Fibroblast of villous mesenchyme (primary cell): ENCODE measurements at regions not wholly inside any gene's neighbourhood (a gene's known extent, or its start where the extent isn't known, plus 50 kb on each side); places are given as distances from the start of the nearest gene placed in this dataset.
A peak's percentile ranks its signal among the peaks of the same experiment; 100 is the strongest.
"Not testable (repeated sequence)": the region's sequence is repeated elsewhere in the genome, so short reads cannot be mapped to it uniquely, and the experiment has no call there.

Experiments
- DNase-seq: peaks from one replicate; pipeline ENCODE4 v3.0.0-alpha.2; 2010; ENCODE audit warnings: low read depth
- H3K4me3 ChIP-seq: 2 replicates; pipeline ENCODE4 v1.5.1; 2011; ENCODE audit warnings: low read depth, mild to moderate bottlenecking, low read length
- TF ChIP-seq, protein P1 (sequence below): IDR thresholded peaks from 2 replicates; pipeline ENCODE4 v1.5.1; 2012; ENCODE audit warnings: low read depth, mild to moderate bottlenecking, low read length; ENCODE audit not compliant: insufficient read depth

GRCh38 chrX:109918753-109919152, 84.2 kb upstream of the TMEM164 start:
- no peak for DNase-seq
- H3K4me3 ChIP-seq = no peak overlapping the region
- TF ChIP-seq, protein P1, sequence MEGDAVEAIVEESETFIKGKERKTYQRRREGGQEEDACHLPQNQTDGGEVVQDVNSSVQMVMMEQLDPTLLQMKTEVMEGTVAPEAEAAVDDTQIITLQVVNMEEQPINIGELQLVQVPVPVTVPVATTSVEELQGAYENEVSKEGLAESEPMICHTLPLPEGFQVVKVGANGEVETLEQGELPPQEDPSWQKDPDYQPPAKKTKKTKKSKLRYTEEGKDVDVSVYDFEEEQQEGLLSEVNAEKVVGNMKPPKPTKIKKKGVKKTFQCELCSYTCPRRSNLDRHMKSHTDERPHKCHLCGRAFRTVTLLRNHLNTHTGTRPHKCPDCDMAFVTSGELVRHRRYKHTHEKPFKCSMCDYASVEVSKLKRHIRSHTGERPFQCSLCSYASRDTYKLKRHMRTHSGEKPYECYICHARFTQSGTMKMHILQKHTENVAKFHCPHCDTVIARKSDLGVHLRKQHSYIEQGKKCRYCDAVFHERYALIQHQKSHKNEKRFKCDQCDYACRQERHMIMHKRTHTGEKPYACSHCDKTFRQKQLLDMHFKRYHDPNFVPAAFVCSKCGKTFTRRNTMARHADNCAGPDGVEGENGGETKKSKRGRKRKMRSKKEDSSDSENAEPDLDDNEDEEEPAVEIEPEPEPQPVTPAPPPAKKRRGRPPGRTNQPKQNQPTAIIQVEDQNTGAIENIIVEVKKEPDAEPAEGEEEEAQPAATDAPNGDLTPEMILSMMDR = no peak

- TF ChIP-seq, protein P1 = no peak
- DNase-seq = peak; percentile 4
- no peak overlapping the region for H3K4me3 ChIP-seq
Measured at GRCh38 chrX:109920325-109920724, 82.6 kb upstream of the TMEM164 start.

GRCh38 chrX:109920868-109921267, 82.0 kb upstream of the TMEM164 start:
- TF ChIP-seq, protein P1 = no peak
- no peak for DNase-seq
- H3K4me3 ChIP-seq = no peak overlapping the region

- TF ChIP-seq, protein P1 = no peak
Measured at GRCh38 chrX:109922190-109922589, 80.7 kb upstream of the TMEM164 start.

DNA sequence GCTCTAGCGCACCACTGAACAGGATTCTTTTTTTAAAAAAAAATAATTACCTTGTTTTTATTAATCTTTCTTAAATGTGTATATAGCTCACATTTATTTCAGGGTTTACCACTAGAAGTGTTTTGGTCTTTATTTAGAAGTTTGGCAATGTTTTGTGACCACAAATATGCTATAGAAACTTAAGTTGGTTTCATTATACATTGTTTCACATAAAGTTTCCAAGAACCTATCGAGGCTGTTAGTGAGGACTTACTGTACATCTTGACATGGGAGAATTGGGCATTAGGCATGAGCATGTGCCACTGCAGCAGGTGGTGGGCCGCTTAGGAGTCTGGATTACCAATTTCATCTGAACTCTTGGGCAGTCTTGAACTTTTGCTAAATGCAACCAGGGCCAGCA, 77.9 kb upstream of the TMEM164 start:
- not testable (repeated sequence) for DNase-seq, H3K4me3 ChIP-seq

More at GRCh38 chrX:109922190-109922589, 80.7 kb upstream of the TMEM164 start:
- no peak for DNase-seq
- no peak overlapping the region for H3K4me3 ChIP-seq

DNA sequence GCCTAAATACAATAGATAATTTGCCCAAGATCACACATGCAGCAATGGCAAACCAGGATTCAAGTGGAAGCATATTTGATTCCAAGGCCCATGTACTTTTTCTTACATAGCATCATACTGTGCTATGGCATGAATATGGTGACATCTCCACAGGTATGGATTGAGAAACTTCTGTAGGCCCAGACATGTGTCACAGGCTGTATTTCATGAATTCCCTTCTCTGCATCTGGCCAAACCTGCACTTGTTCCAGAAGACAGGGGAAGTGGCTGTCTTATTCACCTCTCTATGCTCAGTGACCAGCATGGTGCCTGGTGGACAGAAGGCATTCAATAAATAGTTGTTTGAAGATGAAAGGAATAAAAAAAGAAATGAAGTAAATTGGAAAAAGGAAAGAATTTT, 77.3 kb upstream of the TMEM164 start:
- TF ChIP-seq, protein P1 = no peak
- DNase-seq = no peak
- no peak overlapping the region for H3K4me3 ChIP-seq

- no peak for DNase-seq
- no peak overlapping the region for H3K4me3 ChIP-seq
- TF ChIP-seq, protein P1 = no peak
Measured at GRCh38 chrX:109926118-109926517, 76.8 kb upstream of the TMEM164 start.
